ENCODE measurements at regions not wholly inside any gene's neighbourhood (a gene's known extent, or its start where the extent isn't known, plus 50 kb on each side); places are given as distances from the start of the nearest gene placed in this dataset.

- TF ChIP-seq, protein P1, sequence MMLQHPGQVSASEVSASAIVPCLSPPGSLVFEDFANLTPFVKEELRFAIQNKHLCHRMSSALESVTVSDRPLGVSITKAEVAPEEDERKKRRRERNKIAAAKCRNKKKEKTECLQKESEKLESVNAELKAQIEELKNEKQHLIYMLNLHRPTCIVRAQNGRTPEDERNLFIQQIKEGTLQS (IDR thresholded peaks at IDR 0.05; ENCODE audit: insufficient read depth, low read depth, low read length) = no peak
- TF ChIP-seq CHD2 (IDR thresholded peaks at IDR 0.05; ENCODE audit: low read length) = no peak
- no peak for TF ChIP-seq EGR1 (IDR thresholded peaks at IDR 0.05; ENCODE audit: borderline replicate concordance, low read depth, low read length)
- TF ChIP-seq, protein P2, sequence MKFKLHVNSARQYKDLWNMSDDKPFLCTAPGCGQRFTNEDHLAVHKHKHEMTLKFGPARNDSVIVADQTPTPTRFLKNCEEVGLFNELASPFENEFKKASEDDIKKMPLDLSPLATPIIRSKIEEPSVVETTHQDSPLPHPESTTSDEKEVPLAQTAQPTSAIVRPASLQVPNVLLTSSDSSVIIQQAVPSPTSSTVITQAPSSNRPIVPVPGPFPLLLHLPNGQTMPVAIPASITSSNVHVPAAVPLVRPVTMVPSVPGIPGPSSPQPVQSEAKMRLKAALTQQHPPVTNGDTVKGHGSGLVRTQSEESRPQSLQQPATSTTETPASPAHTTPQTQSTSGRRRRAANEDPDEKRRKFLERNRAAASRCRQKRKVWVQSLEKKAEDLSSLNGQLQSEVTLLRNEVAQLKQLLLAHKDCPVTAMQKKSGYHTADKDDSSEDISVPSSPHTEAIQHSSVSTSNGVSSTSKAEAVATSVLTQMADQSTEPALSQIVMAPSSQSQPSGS (IDR thresholded peaks at IDR 0.05; ENCODE audit: low read length) = no peak
Observed at GRCh38 chr1:222370081-222370912, 177.6 kb downstream of the HHIPL2 start (continued).

All from H1 (cell line).